HL-60 (cell line): ENCODE measurements at regions not wholly inside any gene's neighbourhood (a gene's known extent, or its start where the extent isn't known, plus 50 kb on each side); places are given as distances from the start of the nearest gene placed in this dataset.

Source experiments
- GABPA ChIP-seq: IDR thresholded peaks from 2 replicates; pipeline ENCODE4 v1.6.1; 2012; ENCODE audit warnings: low read depth
- POLR2AphosphoS5 ChIP-seq: IDR thresholded peaks from 2 replicates; pipeline ENCODE4 v1.6.1; 2012; ENCODE audit warnings: low read depth
- TF ChIP-seq, protein P1 (sequence below): IDR thresholded peaks from one replicate; pipeline ENCODE4 v1.5.1; 2011; ENCODE audit warnings: low read length, control low read depth, inconsistent platforms; ENCODE audit not compliant: insufficient read depth

DNA sequence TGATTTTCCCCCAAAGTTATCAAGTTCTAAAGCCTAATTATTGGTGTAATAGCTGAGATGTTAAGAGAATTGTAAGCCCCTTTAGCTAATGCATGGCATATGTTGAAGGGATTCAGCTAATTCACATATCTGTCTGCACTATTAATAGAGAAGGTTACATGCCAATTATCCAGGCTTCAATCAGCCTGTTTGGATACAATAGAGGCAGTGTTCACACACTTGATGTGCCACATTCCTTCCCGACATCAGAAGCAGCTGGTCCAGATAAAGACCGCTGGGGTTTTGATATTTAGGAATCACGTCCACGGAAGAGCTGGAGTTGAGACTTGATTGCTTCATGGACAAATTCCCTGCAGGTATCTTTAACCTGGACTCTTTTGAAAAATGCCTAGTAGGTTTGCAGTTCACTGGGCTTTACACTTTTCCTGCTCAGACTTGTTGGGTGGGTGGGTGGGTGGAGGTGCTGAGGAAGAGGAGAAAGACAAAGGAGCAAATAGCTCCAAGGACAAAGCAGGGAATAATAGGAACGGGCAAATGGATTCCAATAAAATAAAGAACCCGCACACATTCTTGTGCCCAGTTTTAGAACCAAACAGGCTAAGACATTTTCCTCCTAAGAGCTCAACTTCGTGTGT lies 142.6 kb upstream of the ZNF217 start:
- TF ChIP-seq, protein P1, sequence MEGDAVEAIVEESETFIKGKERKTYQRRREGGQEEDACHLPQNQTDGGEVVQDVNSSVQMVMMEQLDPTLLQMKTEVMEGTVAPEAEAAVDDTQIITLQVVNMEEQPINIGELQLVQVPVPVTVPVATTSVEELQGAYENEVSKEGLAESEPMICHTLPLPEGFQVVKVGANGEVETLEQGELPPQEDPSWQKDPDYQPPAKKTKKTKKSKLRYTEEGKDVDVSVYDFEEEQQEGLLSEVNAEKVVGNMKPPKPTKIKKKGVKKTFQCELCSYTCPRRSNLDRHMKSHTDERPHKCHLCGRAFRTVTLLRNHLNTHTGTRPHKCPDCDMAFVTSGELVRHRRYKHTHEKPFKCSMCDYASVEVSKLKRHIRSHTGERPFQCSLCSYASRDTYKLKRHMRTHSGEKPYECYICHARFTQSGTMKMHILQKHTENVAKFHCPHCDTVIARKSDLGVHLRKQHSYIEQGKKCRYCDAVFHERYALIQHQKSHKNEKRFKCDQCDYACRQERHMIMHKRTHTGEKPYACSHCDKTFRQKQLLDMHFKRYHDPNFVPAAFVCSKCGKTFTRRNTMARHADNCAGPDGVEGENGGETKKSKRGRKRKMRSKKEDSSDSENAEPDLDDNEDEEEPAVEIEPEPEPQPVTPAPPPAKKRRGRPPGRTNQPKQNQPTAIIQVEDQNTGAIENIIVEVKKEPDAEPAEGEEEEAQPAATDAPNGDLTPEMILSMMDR: no peak
- TF ChIP-seq GABPA: no peak
- no peak for TF ChIP-seq POLR2AphosphoS5
